HepG2 (cell line): ENCODE measurements at regions not wholly inside any gene's neighbourhood (a gene's known extent, or its start where the extent isn't known, plus 50 kb on each side); places are given as distances from the start of the nearest gene placed in this dataset.

Experiments used
- ATAC-seq: fragments of 200-7000 bp; cut with Tn5 transposase; 3 replicates; pipeline ENCODE4 v1.9.1; 2020; ENCODE audit warnings: mild to moderate bottlenecking, moderate library complexity
- BruUV-seq: library from RNA; stranded (reverse); fragments of 400-500 nt; replicated peaks from 2 replicates; lab custom pipeline; 2021; lab: Mats Ljungman, UMichigan
- CTCF ChIA-PET: fragments of 300-600 bp; formaldehyde crosslinking; extraction: SDS; loops from one replicate; lab custom pipeline; 2021; ENCODE audit warnings: low total read pairs, inconsistent platforms, low intra/inter-chr PET ratio; lab: Yijun Ruan, JAX
- POLR2A ChIA-PET: fragments of 350-600 bp; sonication (Branson Sonifier 250); formaldehyde crosslinking; loops from one replicate; lab custom pipeline; 2020; ENCODE audit warnings: antibody characterized with exemption, inconsistent platforms; lab: Yijun Ruan, JAX
- DNase-seq: peaks from one replicate; pipeline ENCODE4 v3.0.0-alpha.2; 2015; ENCODE audit warnings: low spot score
- FAIRE-seq: peaks from 3 replicates; lab custom pipeline; 2011; peaks lifted over from hg19 to GRCh38; lab: Jason Lieb, UNC
- H2AFZ ChIP-seq: one replicate; pipeline ENCODE4 v1.6.1; 2011; ENCODE audit warnings: low read length, inconsistent platforms
- H3K27ac ChIP-seq: fragments of 300-600 bp; 3 replicates; pipeline ENCODE4 v1.8.0; 2011; ENCODE audit warnings: mixed run types, mild to moderate bottlenecking, mixed read lengths, low read length, inconsistent platforms; ENCODE audit not compliant: insufficient read depth; ENCODE audit errors: extremely low read length
- H3K27me3 ChIP-seq, 2 experiments: fragments of 200-600 bp in 1 of 2; 2 replicates in 1 of 2; 3 replicates in 1 of 2; pipeline versions ENCODE4 v1.6.0 to v1.8.0; 2011; ENCODE audit warnings: low read length in 2 of 2, mild to moderate bottlenecking in 2 of 2, moderate library complexity in 2 of 2, inconsistent platforms in 1 of 2; ENCODE audit not compliant: insufficient read depth in 2 of 2, control insufficient read depth in 1 of 2
- H3K36me3 ChIP-seq, 2 experiments: fragments of 200-600 bp in 1 of 2; replicated peaks in 1 of 2; 2 replicates in 1 of 2; 3 replicates in 1 of 2; pipeline versions ENCODE4 v1.5.1 to v1.8.0; 2011; ENCODE audit warnings: low read length in 2 of 2, inconsistent platforms in 1 of 2; ENCODE audit not compliant: insufficient read depth in 2 of 2, control insufficient read depth in 1 of 2
- H3K4me1 ChIP-seq: 2 replicates; pipeline ENCODE4 v1.5.1; 2012; ENCODE audit warnings: low read length, inconsistent platforms; ENCODE audit not compliant: insufficient read depth
- H3K4me2 ChIP-seq: 2 replicates; pipeline ENCODE4 v1.6.0; 2011; ENCODE audit warnings: low read depth, low read length, inconsistent platforms
- H3K4me3 ChIP-seq, 3 experiments: fragments of 200-600 bp in 1 of 3; sonication (generic), shearing (Covaris generic) in 1 of 3; replicated peaks in 1 of 3; 2 replicates each; pipeline ENCODE4 v1.5.1; 2011 to 2016; ENCODE audit warnings: low read length in 3 of 3, inconsistent platforms in 2 of 3, low read depth in 2 of 3, mild to moderate bottlenecking in 2 of 3, control low read depth in 1 of 3, mixed read lengths in 1 of 3; ENCODE audit not compliant: insufficient read depth in 1 of 3
- H3K79me2 ChIP-seq: one replicate; pipeline ENCODE4 v1.6.1; 2011; ENCODE audit warnings: low read length, inconsistent platforms; ENCODE audit not compliant: insufficient read depth
- H3K9ac ChIP-seq: 2 replicates; pipeline ENCODE4 v1.6.0; 2011; ENCODE audit warnings: mild to moderate bottlenecking, low read depth, low read length, inconsistent platforms; ENCODE audit not compliant: insufficient read depth
- H3K9me3 ChIP-seq: 2 replicates; pipeline ENCODE4 v1.5.1; 2012; ENCODE audit warnings: mild to moderate bottlenecking, low read length
- H4K20me1 ChIP-seq: 2 replicates; pipeline ENCODE4 v1.6.0; 2011; ENCODE audit warnings: inconsistent platforms, mild to moderate bottlenecking, low read length, moderate library complexity; ENCODE audit not compliant: insufficient read depth
- ARNT ChIP-seq: fragments of 450-650 bp; IDR thresholded peaks from 2 replicates; pipeline ENCODE4 v1.6.1; 2017
- GZF1 ChIP-seq: sonication (generic); formaldehyde crosslinking; IDR thresholded peaks from 2 replicates; pipeline ENCODE4 v1.5.1; 2020; ENCODE audit warnings: mild to moderate bottlenecking, missing genetic modification reagents
- NONO ChIP-seq, 2 experiments: fragments of 450-650 bp in 1 of 2; sonication (generic) in 1 of 2; formaldehyde crosslinking in 1 of 2; IDR thresholded peaks in 1 of 2; conservative IDR thresholded peaks in 1 of 2; 2 replicates each; pipeline versions ENCODE4 v1.6.1 to v1.8.0; 2017 to 2022; ENCODE audit warnings: mild to moderate bottlenecking in 1 of 2, missing genetic modification reagents in 1 of 2, moderate library complexity in 1 of 2
- SIN3B ChIP-seq: fragments of 150-350 bp; IDR thresholded peaks from 2 replicates; pipeline ENCODE4 v1.6.1; 2014; ENCODE audit warnings: low read length
- YY1 ChIP-seq: IDR thresholded peaks from 2 replicates; pipeline ENCODE4 v1.6.1; 2011; ENCODE audit warnings: low read length, low read depth, moderate library complexity, mild to moderate bottlenecking; ENCODE audit not compliant: insufficient read depth, insufficient replicate concordance
- ZNF292 ChIP-seq: sonication (generic); formaldehyde crosslinking; IDR thresholded peaks from 2 replicates; pipeline ENCODE4 v1.8.1; 2022; ENCODE audit warnings: mild to moderate bottlenecking, low read depth, missing genetic modification reagents, borderline replicate concordance
- ZNF333 ChIP-seq: sonication (generic); formaldehyde crosslinking; IDR thresholded peaks from 2 replicates; pipeline ENCODE4 v1.4.0; 2020; ENCODE audit warnings: mild to moderate bottlenecking, missing genetic modification reagents, borderline replicate concordance
- ZNF34 ChIP-seq: sonication (generic); formaldehyde crosslinking; IDR thresholded peaks from 2 replicates; pipeline ENCODE4 v1.4.0; 2020; ENCODE audit warnings: mild to moderate bottlenecking, missing genetic modification reagents, borderline replicate concordance
- ZNF572 ChIP-seq: sonication (generic); formaldehyde crosslinking; IDR thresholded peaks from 2 replicates; pipeline ENCODE4 v1.5.1; 2020; ENCODE audit warnings: mild to moderate bottlenecking, missing genetic modification reagents
- ZNF720 ChIP-seq: sonication (generic); formaldehyde crosslinking; IDR thresholded peaks from 2 replicates; pipeline ENCODE4 v1.4.0; 2020; ENCODE audit warnings: missing genetic modification reagents
- WGBS: methylation state at CpG from one replicate; pipeline ENCODE4 v1.1.6; 2017; ENCODE audit warnings: low lambda C conversion rate; 5-methylcytosine and 5-hydroxymethylcytosine counted together
- in situ Hi-C: cut with HindIII; loops from 2 replicates; pipeline ENCODE4 v1.10.0; 2017; ENCODE audit warnings: low pct_unique_long_range_greater_than_20kb; ENCODE audit not compliant: extremely low pct_ligation_motif_present
- intact Hi-C: fragments of 100-400 bp; cut with micrococcal nuclease; formaldehyde crosslinking; loops from one replicate; pipeline ENCODE4 v1.10.0; 2022; ENCODE audit not compliant: unreplicated experiment
- TF ChIP-seq, protein P1 (sequence below): sonication (generic); formaldehyde crosslinking; IDR thresholded peaks from 2 replicates; pipeline ENCODE4 v1.5.0; 2020; ENCODE audit warnings: missing genetic modification reagents
- TF ChIP-seq, protein P2 (sequence below): sonication (generic); formaldehyde crosslinking; conservative IDR thresholded peaks from 2 replicates; pipeline ENCODE4 v1.5.0; 2020; ENCODE audit warnings: missing genetic modification reagents
- TF ChIP-seq, protein P3 (sequence below): IDR thresholded peaks from 2 replicates; pipeline ENCODE4 v1.6.1; 2012; ENCODE audit warnings: low read depth, low read length, improper control_type of control experiment

DNA sequence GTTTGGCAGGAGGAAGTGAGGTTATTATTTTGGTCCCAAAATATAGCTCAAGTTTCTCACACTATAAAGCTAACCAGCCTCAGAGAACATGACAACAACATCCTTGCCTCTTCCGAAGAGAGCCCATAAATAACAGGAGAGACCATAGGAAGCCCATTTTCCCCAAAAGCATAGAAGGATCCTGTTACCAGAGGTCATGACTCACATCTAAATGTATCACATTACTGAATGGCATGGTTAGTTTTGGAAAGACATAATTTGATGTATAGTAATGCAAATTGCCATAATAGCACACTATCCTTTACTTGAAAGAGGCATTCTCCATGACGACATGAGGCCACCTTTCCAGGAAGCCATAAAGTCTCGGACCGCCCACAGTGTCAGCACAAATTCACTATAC is 238.8 kb upstream of the GRIA3 start:
- no peak for FAIRE-seq
- WGBS = 50% methylated on average over 3 of the region's 4 CpGs
- in situ Hi-C loops = no loop called here

More for the DNA sequence above, 238.8 kb upstream of the GRIA3 start:
- H3K9me3 ChIP-seq = no peaks in the 10 kb centered on the region
- TF ChIP-seq ARNT = no peak
- TF ChIP-seq ZNF333 = no peak
- TF ChIP-seq NONO (IDR thresholded peaks at IDR 0.05) = no peak
- TF ChIP-seq NONO (CRISPR knock-in tag; conservative IDR thresholded peaks at IDR 0.05) = no peak
- TF ChIP-seq, protein P1, sequence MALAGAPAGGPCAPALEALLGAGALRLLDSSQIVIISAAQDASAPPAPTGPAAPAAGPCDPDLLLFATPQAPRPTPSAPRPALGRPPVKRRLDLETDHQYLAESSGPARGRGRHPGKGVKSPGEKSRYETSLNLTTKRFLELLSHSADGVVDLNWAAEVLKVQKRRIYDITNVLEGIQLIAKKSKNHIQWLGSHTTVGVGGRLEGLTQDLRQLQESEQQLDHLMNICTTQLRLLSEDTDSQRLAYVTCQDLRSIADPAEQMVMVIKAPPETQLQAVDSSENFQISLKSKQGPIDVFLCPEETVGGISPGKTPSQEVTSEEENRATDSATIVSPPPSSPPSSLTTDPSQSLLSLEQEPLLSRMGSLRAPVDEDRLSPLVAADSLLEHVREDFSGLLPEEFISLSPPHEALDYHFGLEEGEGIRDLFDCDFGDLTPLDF (CRISPR knock-in tag) = no peak
- TF ChIP-seq GZF1 = no peak
- TF ChIP-seq YY1 = no peak
- no peak for TF ChIP-seq ZNF720 (CRISPR knock-in tag)
- TF ChIP-seq ZNF572 = no peak
- TF ChIP-seq, protein P2, sequence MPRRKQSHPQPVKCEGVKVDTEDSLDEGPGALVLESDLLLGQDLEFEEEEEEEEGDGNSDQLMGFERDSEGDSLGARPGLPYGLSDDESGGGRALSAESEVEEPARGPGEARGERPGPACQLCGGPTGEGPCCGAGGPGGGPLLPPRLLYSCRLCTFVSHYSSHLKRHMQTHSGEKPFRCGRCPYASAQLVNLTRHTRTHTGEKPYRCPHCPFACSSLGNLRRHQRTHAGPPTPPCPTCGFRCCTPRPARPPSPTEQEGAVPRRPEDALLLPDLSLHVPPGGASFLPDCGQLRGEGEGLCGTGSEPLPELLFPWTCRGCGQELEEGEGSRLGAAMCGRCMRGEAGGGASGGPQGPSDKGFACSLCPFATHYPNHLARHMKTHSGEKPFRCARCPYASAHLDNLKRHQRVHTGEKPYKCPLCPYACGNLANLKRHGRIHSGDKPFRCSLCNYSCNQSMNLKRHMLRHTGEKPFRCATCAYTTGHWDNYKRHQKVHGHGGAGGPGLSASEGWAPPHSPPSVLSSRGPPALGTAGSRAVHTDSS (CRISPR knock-in tag) = no peak
- TF ChIP-seq SIN3B = no peak
- no peak for TF ChIP-seq ZNF34
- TF ChIP-seq ZNF292 (CRISPR knock-in tag) = no peak
- TF ChIP-seq, protein P3, sequence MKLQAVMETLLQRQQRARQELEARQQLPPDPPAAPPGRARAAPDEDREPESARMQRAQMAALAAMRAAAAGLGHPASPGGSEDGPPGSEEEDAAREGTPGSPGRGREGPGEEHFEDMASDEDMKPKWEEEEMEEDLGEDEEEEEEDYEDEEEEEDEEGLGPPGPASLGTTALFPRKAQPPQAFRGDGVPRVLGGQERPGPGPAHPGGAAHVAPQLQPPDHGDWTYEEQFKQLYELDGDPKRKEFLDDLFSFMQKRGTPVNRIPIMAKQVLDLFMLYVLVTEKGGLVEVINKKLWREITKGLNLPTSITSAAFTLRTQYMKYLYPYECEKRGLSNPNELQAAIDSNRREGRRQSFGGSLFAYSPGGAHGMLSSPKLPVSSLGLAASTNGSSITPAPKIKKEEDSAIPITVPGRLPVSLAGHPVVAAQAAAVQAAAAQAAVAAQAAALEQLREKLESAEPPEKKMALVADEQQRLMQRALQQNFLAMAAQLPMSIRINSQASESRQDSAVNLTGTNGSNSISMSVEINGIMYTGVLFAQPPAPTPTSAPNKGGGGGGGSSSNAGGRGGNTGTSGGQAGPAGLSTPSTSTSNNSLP = no peak
- H3K79me2 ChIP-seq = no peaks in the 10 kb centered on the region
- no peaks in the 10 kb centered on the region for H4K20me1 ChIP-seq
- H3K4me3 ChIP-seq = no peak overlapping the region
- ChIA-PET POLR2A (no interaction called here), CTCF (no interaction called here)
- DNase-seq (no peak), ATAC-seq (no peak)
- no peak overlapping the region for H3K27ac ChIP-seq
- H3K27me3 ChIP-seq = no peaks in the 10 kb centered on the region
- no peak overlapping the region for H2AFZ ChIP-seq
- intact Hi-C loops = no loop called here
- H3K4me2 ChIP-seq = no peak overlapping the region
- no peaks in the 10 kb centered on the region for H3K36me3 ChIP-seq
- H3K4me1 ChIP-seq = no peaks in the 10 kb centered on the region
- no TSS peak for BruUV-seq
- no peak overlapping the region for H3K9ac ChIP-seq
